DOHH2 (cell line): ENCODE measurements at regions not wholly inside any gene's neighbourhood (a gene's known extent, or its start where the extent isn't known, plus 50 kb on each side); places are given as distances from the start of the nearest gene placed in this dataset.

Experiments used
- EZH2phosphoT487 ChIP-seq: fragments of 200-600 bp; sonication (generic); IDR thresholded peaks from 2 replicates; pipeline ENCODE4 v1.6.1; 2017; ENCODE audit warnings: borderline replicate concordance, mild to moderate bottlenecking, antibody characterized with exemption, low read length, moderate library complexity, mixed read lengths
- TF ChIP-seq, protein P1 (sequence below): fragments of 200-600 bp; sonication (generic); IDR thresholded peaks from one replicate; pipeline ENCODE4 v1.5.1; 2014; ENCODE audit warnings: antibody characterized with exemption, mild to moderate bottlenecking, low read depth, low read length; ENCODE audit not compliant: poor library complexity, severe bottlenecking

- TF ChIP-seq, protein P1, sequence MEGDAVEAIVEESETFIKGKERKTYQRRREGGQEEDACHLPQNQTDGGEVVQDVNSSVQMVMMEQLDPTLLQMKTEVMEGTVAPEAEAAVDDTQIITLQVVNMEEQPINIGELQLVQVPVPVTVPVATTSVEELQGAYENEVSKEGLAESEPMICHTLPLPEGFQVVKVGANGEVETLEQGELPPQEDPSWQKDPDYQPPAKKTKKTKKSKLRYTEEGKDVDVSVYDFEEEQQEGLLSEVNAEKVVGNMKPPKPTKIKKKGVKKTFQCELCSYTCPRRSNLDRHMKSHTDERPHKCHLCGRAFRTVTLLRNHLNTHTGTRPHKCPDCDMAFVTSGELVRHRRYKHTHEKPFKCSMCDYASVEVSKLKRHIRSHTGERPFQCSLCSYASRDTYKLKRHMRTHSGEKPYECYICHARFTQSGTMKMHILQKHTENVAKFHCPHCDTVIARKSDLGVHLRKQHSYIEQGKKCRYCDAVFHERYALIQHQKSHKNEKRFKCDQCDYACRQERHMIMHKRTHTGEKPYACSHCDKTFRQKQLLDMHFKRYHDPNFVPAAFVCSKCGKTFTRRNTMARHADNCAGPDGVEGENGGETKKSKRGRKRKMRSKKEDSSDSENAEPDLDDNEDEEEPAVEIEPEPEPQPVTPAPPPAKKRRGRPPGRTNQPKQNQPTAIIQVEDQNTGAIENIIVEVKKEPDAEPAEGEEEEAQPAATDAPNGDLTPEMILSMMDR, result no peak
- no peak for TF ChIP-seq EZH2phosphoT487
Measured at GRCh38 chr5:162956570-162956969, 480.8 kb upstream of the CCNG1 start.
